Endothelial cell of umbilical vein (primary cell): ENCODE measurements at regions not wholly inside any gene's neighbourhood (a gene's known extent, or its start where the extent isn't known, plus 50 kb on each side); places are given as distances from the start of the nearest gene placed in this dataset.

Experiments
- GATA2 ChIP-seq: IDR thresholded peaks from 2 replicates; pipeline ENCODE4 v1.7.0; 2011; ENCODE audit warnings: low read depth, mild to moderate bottlenecking, moderate library complexity, mixed read lengths, low read length; ENCODE audit not compliant: insufficient read length, insufficient read depth
- POLR2A ChIP-seq: IDR thresholded peaks from 2 replicates; pipeline ENCODE4 v1.6.1; 2012; ENCODE audit warnings: low read depth, mild to moderate bottlenecking, control low read depth, low read length
- POLR2AphosphoS5 ChIP-seq: IDR thresholded peaks from 2 replicates; pipeline ENCODE4 v1.6.1; 2012; ENCODE audit warnings: low read depth, mild to moderate bottlenecking, control low read depth, low read length, moderate library complexity; ENCODE audit not compliant: insufficient read depth
- TF ChIP-seq, protein P1 (sequence below), 2 donors: IDR thresholded peaks; 1 replicate in 1 of 2; 2 replicates in 1 of 2; pipeline ENCODE4 v1.5.1; 2011; ENCODE audit warnings: low read length in 2 of 2, mild to moderate bottlenecking in 2 of 2, moderate library complexity in 2 of 2, control low read depth in 1 of 2, inconsistent platforms in 1 of 2, low read depth in 1 of 2; ENCODE audit not compliant: insufficient read depth in 1 of 2; ENCODE audit errors: extremely low read depth in 1 of 2

- TF ChIP-seq POLR2A (no peak), GATA2 (no peak), POLR2AphosphoS5 (no peak)
- TF ChIP-seq, protein P1, sequence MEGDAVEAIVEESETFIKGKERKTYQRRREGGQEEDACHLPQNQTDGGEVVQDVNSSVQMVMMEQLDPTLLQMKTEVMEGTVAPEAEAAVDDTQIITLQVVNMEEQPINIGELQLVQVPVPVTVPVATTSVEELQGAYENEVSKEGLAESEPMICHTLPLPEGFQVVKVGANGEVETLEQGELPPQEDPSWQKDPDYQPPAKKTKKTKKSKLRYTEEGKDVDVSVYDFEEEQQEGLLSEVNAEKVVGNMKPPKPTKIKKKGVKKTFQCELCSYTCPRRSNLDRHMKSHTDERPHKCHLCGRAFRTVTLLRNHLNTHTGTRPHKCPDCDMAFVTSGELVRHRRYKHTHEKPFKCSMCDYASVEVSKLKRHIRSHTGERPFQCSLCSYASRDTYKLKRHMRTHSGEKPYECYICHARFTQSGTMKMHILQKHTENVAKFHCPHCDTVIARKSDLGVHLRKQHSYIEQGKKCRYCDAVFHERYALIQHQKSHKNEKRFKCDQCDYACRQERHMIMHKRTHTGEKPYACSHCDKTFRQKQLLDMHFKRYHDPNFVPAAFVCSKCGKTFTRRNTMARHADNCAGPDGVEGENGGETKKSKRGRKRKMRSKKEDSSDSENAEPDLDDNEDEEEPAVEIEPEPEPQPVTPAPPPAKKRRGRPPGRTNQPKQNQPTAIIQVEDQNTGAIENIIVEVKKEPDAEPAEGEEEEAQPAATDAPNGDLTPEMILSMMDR (IDR thresholded peaks at IDR 0.05; ENCODE audit: extremely low read depth in 1 of 2, insufficient read depth in 1 of 2, low read depth in 1 of 2, low read length in 2 of 2), result no peak
Measured at GRCh38 chr1:99365545-99365944, 101.3 kb downstream of the PLPPR4 start.
